DMS 273 (cell line): ENCODE measurements at regions not wholly inside any gene's neighbourhood (a gene's known extent, or its start where the extent isn't known, plus 50 kb on each side); places are given as distances from the start of the nearest gene placed in this dataset.
"Not testable (repeated sequence)": the region's sequence is repeated elsewhere in the genome, so short reads cannot be mapped to it uniquely, and the experiment has no call there.

Experiments used
- DNase-seq: peaks from one replicate; lab custom pipeline; 2025; ENCODE audit not compliant: unreplicated experiment; lab: John Stamatoyannopoulos, UW

GRCh38 chr2:116318551-116318950 is 1495.9 kb upstream of the DDX18 start:
- DNase-seq = not testable (repeated sequence)

- no peak for DNase-seq
Observed at GRCh38 chr2:116319001-116319400, 1495.5 kb upstream of the DDX18 start.

DNA sequence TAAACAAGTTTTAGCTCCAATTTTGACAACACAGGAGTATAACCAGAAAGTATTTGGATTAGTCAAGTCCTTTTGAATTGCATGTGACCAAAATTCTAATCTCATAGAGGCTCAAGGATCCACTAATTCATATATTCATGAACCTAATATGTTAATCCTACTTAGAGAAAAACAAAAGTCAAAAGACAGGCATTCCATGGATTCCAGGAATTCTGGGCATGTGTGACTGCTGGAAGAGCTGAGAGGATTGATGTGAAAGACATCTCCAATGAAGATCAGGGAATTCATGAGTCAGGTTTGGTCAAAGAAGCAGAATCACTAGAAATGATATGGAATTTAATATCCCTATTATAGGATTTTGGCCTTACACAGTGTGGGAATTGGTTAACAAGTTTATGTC is 1494.6 kb upstream of the DDX18 start:
- DNase-seq = no peak

- DNase-seq = no peak
Observed at GRCh38 chr2:116329280-116329679, 1485.2 kb upstream of the DDX18 start.

- no peak for DNase-seq
Observed at GRCh38 chr2:116340690-116341089, 1473.8 kb upstream of the DDX18 start.

DNA sequence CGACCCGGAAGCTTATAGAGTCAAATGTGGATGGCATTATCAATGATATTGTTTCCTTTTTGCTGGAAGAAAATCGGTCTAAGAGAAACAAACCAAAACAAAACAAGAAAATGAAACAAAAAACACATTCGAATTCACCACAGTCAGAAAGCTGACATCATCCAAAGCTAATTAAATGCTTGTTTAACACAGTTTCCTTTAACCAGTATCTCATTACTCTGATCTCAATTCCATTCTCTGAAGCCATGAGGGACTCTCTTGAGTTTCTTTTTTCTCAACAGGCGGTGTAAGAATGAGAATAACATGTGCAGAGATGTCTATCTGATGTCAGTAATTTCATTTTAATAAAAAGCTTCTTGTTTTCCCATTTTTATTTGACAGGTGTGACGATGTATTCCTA is 1448.3 kb upstream of the DDX18 start:
- no peak for DNase-seq

- no peak for DNase-seq
Observed at GRCh38 chr2:116378786-116379185, 1435.7 kb upstream of the DDX18 start.

DNA sequence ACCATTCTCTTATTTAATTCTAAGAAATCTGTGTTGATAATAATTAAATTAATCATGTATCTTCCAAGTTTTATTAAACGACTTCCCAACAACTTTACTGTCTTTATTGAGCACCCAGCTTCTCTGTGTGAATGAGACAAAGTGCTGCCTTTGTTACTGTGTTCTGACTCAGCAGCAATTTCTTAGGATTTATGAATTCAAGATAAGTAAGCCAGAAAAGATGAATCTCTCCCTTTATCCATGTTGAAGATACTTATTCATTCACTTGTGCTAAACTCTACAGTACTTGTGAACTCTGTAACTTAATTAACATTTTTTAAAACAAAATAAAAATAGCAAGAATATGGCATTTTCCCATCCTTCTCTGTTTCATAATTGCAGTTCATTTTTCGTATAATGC is 1403.3 kb upstream of the DDX18 start:
- no peak for DNase-seq

GRCh38 chr2:116413659-116414058 is 1400.8 kb upstream of the DDX18 start:
- DNase-seq = no peak

- no peak for DNase-seq
Observed at GRCh38 chr2:116416731-116417377, 1397.6 kb upstream of the DDX18 start.

DNA sequence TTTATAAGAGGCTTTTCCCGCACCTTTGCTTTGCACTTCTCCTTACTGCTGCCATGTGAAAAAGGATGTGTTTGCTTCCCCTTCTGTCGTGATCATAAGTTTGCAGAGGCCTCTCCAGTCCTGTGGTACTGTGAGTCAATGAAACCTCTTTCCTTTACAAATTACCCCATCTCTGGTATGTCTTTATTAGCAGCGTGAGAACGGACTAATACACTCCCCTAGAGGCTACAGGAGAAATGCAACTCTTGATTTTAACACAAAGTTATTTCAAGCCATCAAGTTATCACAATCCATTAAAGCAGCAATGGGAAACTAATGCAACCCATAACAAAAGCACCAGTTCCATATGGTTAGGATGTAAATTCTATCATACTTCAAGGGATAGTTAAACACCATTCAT is 1378.8 kb upstream of the DDX18 start:
- peak; percentile 2 for DNase-seq

DNA sequence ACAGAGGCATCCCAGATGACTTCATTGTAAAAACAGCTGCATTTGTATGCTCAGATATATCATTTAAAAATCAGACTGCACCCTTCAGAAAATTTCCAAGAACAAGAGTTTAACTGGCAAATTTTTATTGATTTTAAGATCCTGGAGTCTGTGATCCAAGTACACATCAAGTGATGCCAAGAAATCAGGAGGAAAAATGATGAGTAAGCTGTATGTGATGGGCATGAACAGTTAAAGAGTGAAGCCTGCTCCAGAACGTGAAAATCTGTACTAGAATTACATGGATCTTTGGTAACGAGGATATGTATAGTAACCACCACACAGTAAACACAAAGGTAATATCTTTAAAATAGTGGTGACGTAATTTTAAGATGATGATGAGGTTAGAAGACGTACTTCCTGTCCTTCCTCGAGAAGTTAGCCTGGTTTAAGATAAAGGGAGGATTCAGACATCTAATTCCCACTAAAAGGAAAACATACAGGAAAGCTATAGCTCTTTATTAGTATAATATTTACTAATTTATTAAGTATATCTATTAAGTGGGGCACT is 1374.3 kb upstream of the DDX18 start:
- DNase-seq = no peak

DNA sequence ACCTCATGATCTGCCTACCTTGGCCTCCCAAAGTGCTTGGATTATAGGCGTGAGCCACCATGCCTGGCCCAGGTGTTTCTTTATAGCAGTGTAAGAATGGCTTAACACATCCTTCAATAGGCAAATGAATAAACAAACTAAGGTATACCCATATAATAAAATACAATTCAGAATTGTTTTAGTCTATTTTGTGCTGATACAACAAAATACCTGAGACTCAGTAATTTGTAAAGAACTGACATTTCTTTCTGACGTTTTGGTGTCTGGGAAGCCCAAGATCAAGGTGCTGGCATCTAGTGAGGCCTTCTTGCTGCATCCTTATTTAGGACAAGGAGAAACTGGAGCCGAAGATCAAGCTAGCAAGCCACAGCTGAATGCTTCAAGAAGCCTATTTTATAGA is 1372.1 kb upstream of the DDX18 start:
- no peak for DNase-seq

- DNase-seq = no peak
Observed at GRCh38 chr2:116444256-116444872, 1370.1 kb upstream of the DDX18 start.

- no peak for DNase-seq
Observed at GRCh38 chr2:116450990-116451389, 1363.5 kb upstream of the DDX18 start.

DNA sequence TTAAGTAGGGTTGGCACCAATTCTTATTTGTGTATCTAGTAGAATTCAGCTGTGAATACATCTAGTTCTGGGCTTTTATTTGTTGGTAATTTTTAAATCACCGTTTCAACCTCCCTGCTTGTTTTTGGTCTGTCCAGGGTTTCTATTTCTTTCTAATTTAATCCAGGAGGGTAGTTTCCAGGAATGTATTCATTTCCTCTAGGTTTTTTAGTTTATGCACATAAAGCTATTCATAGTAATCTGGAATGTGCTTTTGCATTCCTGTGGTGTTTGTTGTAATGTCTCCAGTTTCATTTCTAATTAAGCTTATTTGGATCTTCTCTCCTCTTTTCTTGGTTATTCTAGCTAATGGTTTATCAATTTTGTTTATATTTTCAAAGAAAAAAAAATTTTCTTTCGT is 1361.8 kb upstream of the DDX18 start:
- DNase-seq = no peak

GRCh38 chr2:116456429-116456828 is 1358.1 kb upstream of the DDX18 start:
- DNase-seq = no peak

DNA sequence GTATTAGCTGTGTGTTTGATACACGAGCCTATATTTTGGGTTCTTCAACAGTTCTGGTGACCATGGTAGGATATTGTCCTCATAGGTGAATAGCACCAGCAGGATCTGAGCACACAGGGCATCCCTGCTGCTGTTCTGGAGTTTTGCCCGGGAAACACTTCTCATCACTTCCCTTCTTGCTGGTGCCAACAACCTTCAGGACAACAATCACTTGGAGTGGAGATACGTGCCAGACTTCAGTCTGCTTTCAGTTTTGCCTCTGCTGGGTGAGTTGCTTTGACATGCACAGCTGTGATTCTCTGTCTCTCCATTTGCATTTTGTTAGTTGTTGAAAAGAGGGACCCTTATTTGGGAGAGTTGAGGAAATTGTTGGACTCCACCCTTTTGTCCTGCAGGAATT is 1347.2 kb upstream of the DDX18 start:
- peak; percentile 45 for DNase-seq

DNA sequence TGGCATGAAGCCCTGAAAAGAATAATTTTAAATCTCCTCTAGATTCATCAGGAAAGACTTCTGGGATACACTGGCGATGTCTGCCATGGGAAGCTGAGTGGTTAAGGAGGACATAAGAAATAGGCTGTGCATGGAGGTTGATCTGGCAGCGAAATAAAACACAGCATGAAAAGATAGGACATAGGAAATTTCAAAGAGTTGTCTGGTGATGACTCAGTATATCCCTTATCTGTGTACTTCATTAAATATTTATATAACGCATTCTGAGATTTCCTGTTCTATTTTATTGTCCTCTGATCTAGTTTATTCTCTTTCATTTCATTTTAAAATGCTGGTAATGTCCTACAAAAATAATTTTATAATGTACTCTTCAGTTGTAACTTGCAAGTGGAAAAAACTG is 1337.3 kb upstream of the DDX18 start:
- DNase-seq = no peak

DNA sequence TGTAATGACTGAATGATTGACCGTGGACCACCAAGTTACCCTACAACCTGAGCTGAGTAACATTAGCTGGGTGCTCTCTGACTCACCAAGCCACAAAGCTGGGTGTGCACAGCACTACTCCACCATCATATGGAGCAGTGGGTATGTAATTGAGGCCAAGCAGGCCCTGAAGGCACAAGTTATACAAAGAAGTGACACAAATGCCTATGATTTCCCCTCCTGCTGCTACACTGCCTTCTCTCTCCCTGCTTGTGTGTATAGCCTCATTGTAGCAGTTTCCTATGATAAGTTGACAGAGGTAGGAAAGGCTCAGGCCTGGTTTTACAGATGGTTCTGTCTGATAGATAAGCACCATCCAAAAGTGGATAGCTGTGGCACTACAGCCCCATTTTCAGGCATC is 1327.2 kb upstream of the DDX18 start:
- DNase-seq = no peak

GRCh38 chr2:116489292-116489691 is 1325.2 kb upstream of the DDX18 start:
- no peak for DNase-seq

DNA sequence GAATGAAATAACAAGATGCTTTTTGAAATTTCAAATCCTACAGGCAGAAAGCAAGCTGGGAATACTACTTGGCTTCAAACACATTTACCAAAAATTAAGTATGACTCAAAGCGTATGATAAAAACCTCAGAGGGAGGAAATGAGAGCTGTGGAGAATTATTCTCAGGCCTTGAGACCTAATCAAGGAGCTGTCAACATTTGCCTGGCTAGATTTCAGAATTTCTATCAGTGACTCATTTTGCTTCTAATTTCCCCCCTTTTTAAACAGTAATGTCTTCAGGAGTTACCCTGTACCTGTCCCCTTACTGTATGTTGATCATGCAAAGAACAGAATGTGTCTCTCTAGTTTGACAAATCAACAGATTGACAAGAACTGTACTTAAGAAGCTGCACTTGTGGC is 1324.5 kb upstream of the DDX18 start:
- DNase-seq = no peak
